ENCODE measurements at regions not wholly inside any gene's neighbourhood (a gene's known extent, or its start where the extent isn't known, plus 50 kb on each side); places are given as distances from the start of the nearest gene placed in this dataset.

GRCh38 chr1:194821091-194821490 is 1634.7 kb upstream of the B3GALT2 start:
- no peak overlapping the region for H3K4me3 ChIP-seq
- H3K27ac ChIP-seq: no peak overlapping the region
- TF ChIP-seq POLR2A (IDR thresholded peaks at IDR 0.05): no peak
- no peak for TF ChIP-seq CTCF (IDR thresholded peaks at IDR 0.05)
- H3K27me3 ChIP-seq: no peaks in the 10 kb centered on the region
- H3K4me1 ChIP-seq: no peaks in the 10 kb centered on the region
- no peaks in the 10 kb centered on the region for H3K36me3 ChIP-seq
- no peaks in the 10 kb centered on the region for H3K9me3 ChIP-seq
- DNase-seq: no peak

- H3K4me1 ChIP-seq: no peaks in the 10 kb centered on the region
- H3K4me3 ChIP-seq: no peak overlapping the region
- no peak overlapping the region for H3K27ac ChIP-seq
- H3K9me3 ChIP-seq: no peaks in the 10 kb centered on the region
- TF ChIP-seq POLR2A (IDR thresholded peaks at IDR 0.05) (no peak), CTCF (IDR thresholded peaks at IDR 0.05) (no peak)
- no peak for DNase-seq
- no peaks in the 10 kb centered on the region for H3K36me3 ChIP-seq
- no peaks in the 10 kb centered on the region for H3K27me3 ChIP-seq
Observed at GRCh38 chr1:194818674-194819073, 1632.3 kb upstream of the B3GALT2 start.

- H3K27ac ChIP-seq: no peak overlapping the region
- no peak for DNase-seq
- no peaks in the 10 kb centered on the region for H3K9me3 ChIP-seq
- no peaks in the 10 kb centered on the region for H3K36me3 ChIP-seq
- no peaks in the 10 kb centered on the region for H3K4me1 ChIP-seq
- TF ChIP-seq POLR2A (IDR thresholded peaks at IDR 0.05): no peak
- TF ChIP-seq CTCF (IDR thresholded peaks at IDR 0.05): no peak
- no peak overlapping the region for H3K4me3 ChIP-seq
- H3K27me3 ChIP-seq: no peaks in the 10 kb centered on the region
Observed at GRCh38 chr1:194816859-194817258, 1630.4 kb upstream of the B3GALT2 start.

- Histone ChIP-seq H3K27me3 (no peaks in the 10 kb centered on the region), H3K36me3 (no peaks in the 10 kb centered on the region), H3K27ac (no peak overlapping the region), H3K4me1 (no peaks in the 10 kb centered on the region), H3K4me3 (no peak overlapping the region), H3K9me3 (no peaks in the 10 kb centered on the region)
- TF ChIP-seq POLR2A (IDR thresholded peaks at IDR 0.05) (no peak), CTCF (IDR thresholded peaks at IDR 0.05) (no peak)
- DNase-seq: no peak
Observed at GRCh38 chr1:194813096-194813495, 1626.7 kb upstream of the B3GALT2 start.

GRCh38 chr1:194809665-194810064 is 1623.3 kb upstream of the B3GALT2 start:
- H3K4me1 ChIP-seq: no peaks in the 10 kb centered on the region
- no peak overlapping the region for H3K4me3 ChIP-seq
- H3K27ac ChIP-seq: no peak overlapping the region
- TF ChIP-seq CTCF (IDR thresholded peaks at IDR 0.05) (no peak), POLR2A (IDR thresholded peaks at IDR 0.05) (no peak)
- no peaks in the 10 kb centered on the region for H3K27me3 ChIP-seq
- DNase-seq: no peak
- no peaks in the 10 kb centered on the region for H3K9me3 ChIP-seq
- no peaks in the 10 kb centered on the region for H3K36me3 ChIP-seq

- H3K9me3 ChIP-seq: no peaks in the 10 kb centered on the region
- TF ChIP-seq POLR2A (IDR thresholded peaks at IDR 0.05) (no peak), CTCF (IDR thresholded peaks at IDR 0.05) (no peak)
- DNase-seq: no peak
- H3K36me3 ChIP-seq: no peaks in the 10 kb centered on the region
- H3K27me3 ChIP-seq: no peaks in the 10 kb centered on the region
- H3K4me1 ChIP-seq: no peaks in the 10 kb centered on the region
- no peak overlapping the region for H3K4me3 ChIP-seq
- no peak overlapping the region for H3K27ac ChIP-seq
Observed at GRCh38 chr1:194809215-194809614, 1622.8 kb upstream of the B3GALT2 start.
